Breast epithelium (tissue), 4 donors: ENCODE measurements at regions not wholly inside any gene's neighbourhood (a gene's known extent, or its start where the extent isn't known, plus 50 kb on each side); places are given as distances from the start of the nearest gene placed in this dataset.

Experiments used
- DNase-seq, 2 donors: peaks; one replicate each; pipeline ENCODE4 v3.0.0-alpha.2; 2019; ENCODE audit warnings: low spot score in 2 of 2
- H3K27ac ChIP-seq, 2 donors: fragments of 200-600 bp; sonication (generic) in 1 of 2; one replicate each; pipeline ENCODE4 v1.5.1; 2016 to 2019; ENCODE audit warnings: mild to moderate bottlenecking in 1 of 2
- H3K27me3 ChIP-seq, 2 donors: fragments of 200-600 bp; sonication (generic) in 1 of 2; one replicate each; pipeline versions ENCODE4 v1.5.1 to v1.6.0; 2017 to 2019; ENCODE audit warnings: control low read depth in 1 of 2, mild to moderate bottlenecking in 1 of 2
- H3K36me3 ChIP-seq: fragments of 200-600 bp; one replicate; pipeline ENCODE4 v1.5.1; 2019
- H3K4me1 ChIP-seq, 2 donors: fragments of 200-600 bp; sonication (generic); one replicate each; pipeline ENCODE4 v1.5.1; 2016 to 2019; ENCODE audit warnings: control low read depth in 1 of 2
- H3K4me3 ChIP-seq, 3 donors: fragments of 200-600 bp; sonication (generic); 1 replicate in 2 of 3; 2 replicates in 1 of 3; pipeline ENCODE4 v1.5.1; 2016 to 2019; ENCODE audit warnings: mild to moderate bottlenecking in 3 of 3, moderate library complexity in 2 of 3
- H3K9me3 ChIP-seq, 2 donors: fragments of 200-600 bp; sonication (generic) in 1 of 2; one replicate each; pipeline ENCODE4 v1.5.1; 2016 to 2019; ENCODE audit warnings: control low read depth in 1 of 2
- POLR2A ChIP-seq: fragments of 450-650 bp; IDR thresholded peaks from one replicate; pipeline ENCODE4 v1.6.1; 2016; ENCODE audit warnings: antibody characterized with exemption, mild to moderate bottlenecking, moderate library complexity
- POLR2AphosphoS5 ChIP-seq, 3 donors: sonication (generic); formaldehyde crosslinking; IDR thresholded peaks; one replicate each; pipeline ENCODE4 v1.6.1; 2017; ENCODE audit warnings: antibody characterized with exemption in 3 of 3
- intact Hi-C: fragments of 100-400 bp; cut with DNase I; formaldehyde crosslinking; loops from one replicate; pipeline ENCODE4 v1.15.1; 2023; ENCODE audit warnings: low total_unique reads
- TF ChIP-seq, protein P1 (sequence below), 3 donors: fragments of 450-650 bp; IDR thresholded peaks; one replicate each; pipeline ENCODE4 v1.5.1; 2016 to 2017; ENCODE audit warnings: antibody characterized with exemption in 3 of 3, mild to moderate bottlenecking in 3 of 3, moderate library complexity in 3 of 3

DNA sequence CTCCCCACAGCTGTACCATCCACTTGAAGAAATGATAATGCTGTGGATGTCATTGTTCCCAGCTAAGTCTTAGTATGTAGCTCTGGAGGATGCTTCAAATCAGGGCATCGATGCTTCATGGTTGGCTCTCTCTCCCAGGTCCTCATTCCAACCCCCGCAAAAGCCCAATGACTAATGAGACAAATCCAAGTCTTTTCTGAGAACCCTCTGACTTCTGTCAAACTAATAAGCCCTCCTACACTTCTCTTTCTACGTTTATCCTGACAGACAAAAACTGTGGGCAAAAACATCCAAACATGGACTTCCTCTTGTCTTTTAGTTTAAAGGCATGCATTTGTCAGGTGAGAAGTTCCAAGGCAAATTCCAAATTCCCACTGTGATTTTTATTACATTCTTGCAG is 260.4 kb upstream of the TAC1 start:
- Histone ChIP-seq H3K27me3 (no peaks in the 10 kb centered on the region), H3K9me3 (no peaks in the 10 kb centered on the region), H3K4me1 (no peaks in the 10 kb centered on the region), H3K4me3 (no peak overlapping the region), H3K27ac (no peak overlapping the region), H3K36me3 (no peaks in the 10 kb centered on the region)
- no peak for TF ChIP-seq POLR2A
- no peak for TF ChIP-seq POLR2AphosphoS5 (IDR thresholded peaks at IDR 0.05)
- TF ChIP-seq, protein P1, sequence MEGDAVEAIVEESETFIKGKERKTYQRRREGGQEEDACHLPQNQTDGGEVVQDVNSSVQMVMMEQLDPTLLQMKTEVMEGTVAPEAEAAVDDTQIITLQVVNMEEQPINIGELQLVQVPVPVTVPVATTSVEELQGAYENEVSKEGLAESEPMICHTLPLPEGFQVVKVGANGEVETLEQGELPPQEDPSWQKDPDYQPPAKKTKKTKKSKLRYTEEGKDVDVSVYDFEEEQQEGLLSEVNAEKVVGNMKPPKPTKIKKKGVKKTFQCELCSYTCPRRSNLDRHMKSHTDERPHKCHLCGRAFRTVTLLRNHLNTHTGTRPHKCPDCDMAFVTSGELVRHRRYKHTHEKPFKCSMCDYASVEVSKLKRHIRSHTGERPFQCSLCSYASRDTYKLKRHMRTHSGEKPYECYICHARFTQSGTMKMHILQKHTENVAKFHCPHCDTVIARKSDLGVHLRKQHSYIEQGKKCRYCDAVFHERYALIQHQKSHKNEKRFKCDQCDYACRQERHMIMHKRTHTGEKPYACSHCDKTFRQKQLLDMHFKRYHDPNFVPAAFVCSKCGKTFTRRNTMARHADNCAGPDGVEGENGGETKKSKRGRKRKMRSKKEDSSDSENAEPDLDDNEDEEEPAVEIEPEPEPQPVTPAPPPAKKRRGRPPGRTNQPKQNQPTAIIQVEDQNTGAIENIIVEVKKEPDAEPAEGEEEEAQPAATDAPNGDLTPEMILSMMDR (IDR thresholded peaks at IDR 0.05) = no peak
- DNase-seq = no peak
- intact Hi-C loops = no loop called here

DNA sequence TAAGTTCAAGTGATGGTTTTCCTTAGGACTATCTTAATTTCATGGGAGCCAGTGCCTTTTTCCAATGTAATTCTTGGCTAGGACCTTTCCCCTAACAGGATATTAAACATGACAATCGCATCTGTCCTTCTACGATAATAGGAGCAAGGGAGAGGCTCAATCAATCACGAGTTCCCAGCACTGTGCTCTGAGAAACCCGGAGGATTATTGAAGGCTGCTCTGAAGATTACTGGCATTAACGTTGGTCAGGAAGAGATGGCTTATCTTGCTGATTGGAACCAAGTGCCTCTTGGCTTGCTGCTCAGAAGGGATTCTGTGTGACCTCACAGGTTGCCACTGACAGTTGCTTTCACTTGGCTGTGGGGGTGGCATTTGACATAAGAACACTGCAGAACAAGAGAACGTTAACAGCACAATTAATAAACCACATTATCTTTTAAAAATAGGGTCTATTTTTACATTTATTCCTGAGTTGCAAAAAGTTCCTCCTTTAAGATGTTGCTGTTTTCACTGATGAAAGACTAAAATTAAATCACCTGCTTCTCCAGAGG is 252.1 kb upstream of the TAC1 start:
- TF ChIP-seq POLR2AphosphoS5 (IDR thresholded peaks at IDR 0.05) = no peak
- no peak for TF ChIP-seq POLR2A
- TF ChIP-seq, protein P1 (IDR thresholded peaks at IDR 0.05) = no peak
- Histone ChIP-seq H3K4me3 (no peak overlapping the region), H3K9me3 (no peaks in the 10 kb centered on the region), H3K36me3 (no peaks in the 10 kb centered on the region), H3K27ac (no peak overlapping the region), H3K4me1 (no peaks in the 10 kb centered on the region), H3K27me3 (peaks cover 0 to 4% of the 10 kb centered on the region in 2 donors)
- intact Hi-C loops = no loop called here
- no peak for DNase-seq

GRCh38 chr7:97480772-97481390 is 251.0 kb upstream of the TAC1 start:
- intact Hi-C loops = no loop called here
- TF ChIP-seq, protein P1 (IDR thresholded peaks at IDR 0.05) = no peak
- TF ChIP-seq POLR2AphosphoS5 (IDR thresholded peaks at IDR 0.05) (no peak), POLR2A (no peak)
- H3K27ac ChIP-seq = no peak overlapping the region

GRCh38 chr7:97495487-97495886 is 236.4 kb upstream of the TAC1 start:
- Histone ChIP-seq H3K9me3 (no peaks in the 10 kb centered on the region), H3K27me3 (no peaks in the 10 kb centered on the region), H3K36me3 (no peaks in the 10 kb centered on the region), H3K27ac (no peak overlapping the region), H3K4me1 (no peaks in the 10 kb centered on the region), H3K4me3 (no peak overlapping the region)
- intact Hi-C loops = no loop called here
- DNase-seq = no peak
- TF ChIP-seq POLR2AphosphoS5 (IDR thresholded peaks at IDR 0.05) (no peak), POLR2A (no peak)
- TF ChIP-seq, protein P1 (IDR thresholded peaks at IDR 0.05) = no peak

More at GRCh38 chr7:97480772-97481390, 251.0 kb upstream of the TAC1 start:
- no peaks in the 10 kb centered on the region for H3K4me1 ChIP-seq
- no peaks in the 10 kb centered on the region for H3K9me3 ChIP-seq
- DNase-seq = no peak
- no peaks in the 10 kb centered on the region for H3K36me3 ChIP-seq
- no peak overlapping the region for H3K4me3 ChIP-seq
- H3K27me3 ChIP-seq = peaks cover 0 to 4% of the 10 kb centered on the region in 2 donors

DNA sequence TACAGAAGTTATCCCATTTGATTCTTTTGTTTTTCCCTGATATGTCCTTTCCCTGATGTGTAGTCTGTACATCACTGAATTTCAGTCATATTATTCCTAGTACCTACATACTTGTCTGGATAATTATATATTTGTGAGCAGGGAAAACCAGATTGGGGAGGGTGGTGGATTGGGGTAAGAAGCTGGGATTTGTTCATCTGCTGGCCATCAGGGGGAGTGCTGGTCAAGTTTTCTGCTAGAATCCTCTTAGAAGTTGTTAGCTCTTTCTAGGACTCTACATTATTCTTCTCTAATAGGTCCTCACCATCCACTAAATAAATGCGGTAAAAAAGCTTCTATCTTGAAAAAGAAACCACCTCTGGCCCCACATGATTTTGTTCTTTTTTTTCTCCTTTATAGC is 232.7 kb upstream of the TAC1 start:
- Histone ChIP-seq H3K36me3 (no peaks in the 10 kb centered on the region), H3K4me3 (no peak overlapping the region), H3K27me3 (no peaks in the 10 kb centered on the region), H3K4me1 (no peaks in the 10 kb centered on the region), H3K27ac (no peak overlapping the region), H3K9me3 (no peaks in the 10 kb centered on the region)
- TF ChIP-seq, protein P1 (IDR thresholded peaks at IDR 0.05) = peak in 2 of 3 donors; percentile 23 to 25
- TF ChIP-seq POLR2A (no peak), POLR2AphosphoS5 (IDR thresholded peaks at IDR 0.05) (no peak)
- no peak for DNase-seq
- intact Hi-C loops = no loop called here
